ENCODE measurements at regions not wholly inside any gene's neighbourhood (a gene's known extent, or its start where the extent isn't known, plus 50 kb on each side); places are given as distances from the start of the nearest gene placed in this dataset.

GRCh38 chr7:121755286-121755685, 117.7 kb upstream of the PTPRZ1 start:
- 59 to 61% methylated on average over 2 of the region's 2 CpGs for WGBS, 2 donors (ENCODE audit: low coverage in 1 of 2)

DNA sequence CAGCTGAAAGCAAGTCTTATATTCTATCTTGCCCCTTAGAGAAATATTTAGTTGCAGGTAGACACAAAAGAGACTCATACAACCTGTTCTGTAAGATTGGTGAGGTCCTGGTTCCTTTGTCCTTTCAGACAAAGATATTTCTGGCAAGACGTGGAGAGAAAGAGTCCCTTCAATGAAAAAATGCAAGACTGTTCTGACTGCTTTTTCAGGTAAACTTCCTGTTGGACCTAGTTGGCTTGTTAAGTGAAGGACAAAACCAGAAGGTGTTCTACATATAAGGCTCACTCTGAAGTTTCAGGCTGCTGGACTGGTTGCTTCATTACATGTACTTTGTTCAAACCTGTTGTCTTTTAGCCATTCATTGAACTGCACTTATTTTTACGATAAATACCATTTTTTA, 119.0 kb upstream of the PTPRZ1 start:
- no peaks in the 10 kb centered on the region for H3K4me1 ChIP-seq
- no peak overlapping the region for H3K27ac ChIP-seq
- no peak for DNase-seq
- in situ Hi-C loops (cut with MboI; ENCODE audit: low pct_ligation_motif_present in 1 of 4, low pct_unique_long_range_greater_than_20kb in 1 of 4, low sequenced_read_pairs in 3 of 4), result no loop called here
- H3K9me3 ChIP-seq, result no peaks in the 10 kb centered on the region
- WGBS, 2 donors (ENCODE audit: low coverage in 1 of 2), result 74 to 84% methylated on average over 2 of the region's 2 CpGs
- TF ChIP-seq POLR2A (IDR thresholded peaks at IDR 0.05), result no peak
- TF ChIP-seq POLR2AphosphoS5 (IDR thresholded peaks at IDR 0.05), result no peak
- TF ChIP-seq CTCF (IDR thresholded peaks at IDR 0.05), result no peak
- TF ChIP-seq EP300 (IDR thresholded peaks at IDR 0.05; ENCODE audit: low read depth), result no peak
- H3K27me3 ChIP-seq, result no peaks in the 10 kb centered on the region
- H3K36me3 ChIP-seq, result no peaks in the 10 kb centered on the region
- intact Hi-C loops (cut with DNase I; ENCODE audit: low total_unique reads), result no loop called here
- H3K4me3 ChIP-seq, result no peak overlapping the region

More at GRCh38 chr7:121755286-121755685, 117.7 kb upstream of the PTPRZ1 start:
- no peak for DNase-seq
- Histone ChIP-seq H3K36me3 (no peaks in the 10 kb centered on the region), H3K9me3 (no peaks in the 10 kb centered on the region), H3K27me3 (no peaks in the 10 kb centered on the region), H3K4me1 (no peaks in the 10 kb centered on the region), H3K4me3 (no peak overlapping the region), H3K27ac (no peak overlapping the region)
- intact Hi-C loops (cut with DNase I; ENCODE audit: low total_unique reads), result no loop called here
- in situ Hi-C loops (cut with MboI; ENCODE audit: low pct_ligation_motif_present in 1 of 4, low pct_unique_long_range_greater_than_20kb in 1 of 4, low sequenced_read_pairs in 3 of 4), result no loop called here
- no peak for TF ChIP-seq EP300 (IDR thresholded peaks at IDR 0.05; ENCODE audit: low read depth)
- no peak for TF ChIP-seq POLR2A (IDR thresholded peaks at IDR 0.05)

DNA sequence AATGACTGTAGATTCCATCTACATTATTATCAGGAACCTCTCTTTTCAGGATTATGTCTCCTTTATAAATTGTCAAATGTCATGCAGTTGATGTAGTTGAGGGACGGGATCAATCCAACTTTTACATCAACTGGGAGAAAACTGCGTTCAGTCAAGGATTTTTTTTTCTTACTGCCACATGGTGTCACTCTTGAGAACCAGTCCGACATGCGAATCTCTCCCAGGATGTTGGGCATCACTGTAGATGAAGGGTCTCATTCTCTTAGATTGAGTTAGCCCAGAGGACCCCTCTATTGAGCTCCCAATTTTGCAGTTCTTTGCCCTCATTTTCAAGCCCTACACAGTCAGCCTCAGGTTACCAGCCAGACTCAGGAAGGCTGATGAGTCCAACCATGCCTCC, 120.3 kb upstream of the PTPRZ1 start:
- Histone ChIP-seq H3K9me3 (no peaks in the 10 kb centered on the region), H3K27ac (no peak overlapping the region), H3K36me3 (no peaks in the 10 kb centered on the region), H3K4me3 (no peak overlapping the region), H3K27me3 (no peaks in the 10 kb centered on the region), H3K4me1 (no peaks in the 10 kb centered on the region)
- TF ChIP-seq EP300 (IDR thresholded peaks at IDR 0.05; ENCODE audit: low read depth), result no peak
- TF ChIP-seq POLR2AphosphoS5 (IDR thresholded peaks at IDR 0.05), result no peak
- no peak for TF ChIP-seq POLR2A (IDR thresholded peaks at IDR 0.05)
- no peak for TF ChIP-seq CTCF (IDR thresholded peaks at IDR 0.05)
- in situ Hi-C loops (cut with MboI; ENCODE audit: low pct_ligation_motif_present in 1 of 4, low pct_unique_long_range_greater_than_20kb in 1 of 4, low sequenced_read_pairs in 3 of 4) (no loop called here), intact Hi-C loops (cut with DNase I; ENCODE audit: low total_unique reads) (no loop called here)
- no peak for DNase-seq
- WGBS, 2 donors (ENCODE audit: low coverage in 1 of 2), result 14 to 20% methylated on average over 4 of the region's 4 CpGs

DNA sequence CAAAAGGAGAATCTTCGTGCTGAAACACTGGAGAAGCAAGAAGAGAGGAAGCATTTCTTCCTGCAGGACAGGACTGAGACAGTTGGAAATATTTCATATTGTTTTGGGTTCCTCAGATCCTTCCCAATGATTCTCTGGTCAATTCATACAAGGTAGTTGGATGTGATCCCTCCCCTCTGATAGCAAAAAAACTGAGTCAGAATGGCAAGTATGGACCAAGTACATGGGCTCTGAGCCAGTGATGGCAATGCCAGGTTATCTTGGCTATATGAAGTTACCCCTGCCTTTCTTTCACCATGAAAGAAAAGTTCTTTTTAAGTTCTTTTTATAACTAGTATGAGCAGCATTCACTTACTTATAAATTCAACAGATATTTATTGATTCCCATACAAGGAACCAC, 124.4 kb upstream of the PTPRZ1 start:
- 56 to 62% methylated on average over 1 of the region's 1 CpG for WGBS, 2 donors (ENCODE audit: low coverage in 1 of 2)
- H3K4me1 ChIP-seq, result no peaks in the 10 kb centered on the region
- no peaks in the 10 kb centered on the region for H3K9me3 ChIP-seq
- intact Hi-C loops (cut with DNase I; ENCODE audit: low total_unique reads), result no loop called here
- in situ Hi-C loops (cut with MboI; ENCODE audit: low pct_ligation_motif_present in 1 of 4, low pct_unique_long_range_greater_than_20kb in 1 of 4, low sequenced_read_pairs in 3 of 4), result no loop called here
- no peaks in the 10 kb centered on the region for H3K27me3 ChIP-seq
- DNase-seq, result no peak
- H3K36me3 ChIP-seq, result no peaks in the 10 kb centered on the region
- no peak for TF ChIP-seq CTCF (IDR thresholded peaks at IDR 0.05)
- TF ChIP-seq POLR2AphosphoS5 (IDR thresholded peaks at IDR 0.05), result no peak
- H3K27ac ChIP-seq, result no peak overlapping the region
- H3K4me3 ChIP-seq, result no peak overlapping the region

DNA sequence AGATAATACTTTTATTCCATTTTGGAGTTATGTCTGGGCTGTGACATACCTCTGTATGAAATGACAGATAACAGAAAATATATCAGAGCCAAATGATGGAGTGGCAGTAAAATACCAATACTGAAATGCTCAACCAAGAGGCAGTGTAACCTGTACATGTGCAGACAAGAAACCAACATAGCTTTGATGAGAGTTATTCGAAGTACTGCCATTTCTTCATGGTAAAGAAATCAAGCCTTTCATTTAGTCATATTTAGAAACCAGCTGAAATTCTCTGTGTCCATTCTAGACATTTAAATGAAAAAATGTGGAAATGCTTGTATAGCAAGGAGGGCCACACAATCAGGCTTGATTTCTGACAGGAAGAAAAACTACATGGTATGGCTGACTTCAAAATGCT, 127.1 kb upstream of the PTPRZ1 start:
- TF ChIP-seq POLR2A (IDR thresholded peaks at IDR 0.05) (no peak), POLR2AphosphoS5 (IDR thresholded peaks at IDR 0.05) (no peak), EP300 (IDR thresholded peaks at IDR 0.05; ENCODE audit: low read depth) (no peak), CTCF (IDR thresholded peaks at IDR 0.05) (no peak)
- intact Hi-C loops (cut with DNase I; ENCODE audit: low total_unique reads), result no loop called here
- Histone ChIP-seq H3K9me3 (no peaks in the 10 kb centered on the region), H3K27ac (no peak overlapping the region), H3K4me3 (no peak overlapping the region), H3K27me3 (no peaks in the 10 kb centered on the region), H3K36me3 (no peaks in the 10 kb centered on the region), H3K4me1 (no peaks in the 10 kb centered on the region)
- WGBS, 2 donors (ENCODE audit: low coverage in 1 of 2), result 74 to 75% methylated on average over 1 of the region's 1 CpG
- in situ Hi-C loops (cut with MboI; ENCODE audit: low pct_ligation_motif_present in 1 of 4, low pct_unique_long_range_greater_than_20kb in 1 of 4, low sequenced_read_pairs in 3 of 4), result no loop called here
- DNase-seq, result no peak

Measured in transverse colon (tissue), 4 donors.